GM23338 (cell line): ENCODE measurements at regions not wholly inside any gene's neighbourhood (a gene's known extent, or its start where the extent isn't known, plus 50 kb on each side); places are given as distances from the start of the nearest gene placed in this dataset.

Source experiments
- ATAC-seq: fragments of 200-7000 bp; cut with Tn5 transposase; 3 replicates; pipeline ENCODE4 v1.9.1; 2020
- DNase-seq: peaks from one replicate; pipeline ENCODE4 v3.0.0-alpha.2; 2015; ENCODE audit warnings: low spot score
- H2AFZ ChIP-seq: fragments of 200-600 bp; sonication (generic); 2 replicates; pipeline ENCODE4 v1.8.0; 2016; ENCODE audit warnings: antibody characterized with exemption, mild to moderate bottlenecking, moderate library complexity
- H3F3A ChIP-seq: fragments of 200-600 bp; sonication (generic); replicated peaks from 2 replicates; pipeline ENCODE4 v1.8.0; 2017; ENCODE audit warnings: antibody characterized with exemption, mixed run types, low read depth
- H3K27ac ChIP-seq: fragments of 200-600 bp; sonication (generic); 2 replicates; pipeline ENCODE4 v1.6.1; 2016; ENCODE audit warnings: low read depth
- H3K27me3 ChIP-seq: fragments of 200-600 bp; sonication (generic); 2 replicates; pipeline ENCODE4 v1.8.0; 2016; ENCODE audit warnings: mild to moderate bottlenecking, mixed run types, moderate library complexity; ENCODE audit not compliant: insufficient read depth
- H3K36me3 ChIP-seq: fragments of 200-600 bp; sonication (generic); 2 replicates; pipeline ENCODE4 v1.8.0; 2016; ENCODE audit warnings: mild to moderate bottlenecking; ENCODE audit not compliant: insufficient read depth
- H3K4me1 ChIP-seq: fragments of 200-600 bp; sonication (generic); 2 replicates; pipeline ENCODE4 v1.8.0; 2016; ENCODE audit warnings: mild to moderate bottlenecking, moderate library complexity; ENCODE audit not compliant: insufficient read depth
- H3K4me2 ChIP-seq: fragments of 200-600 bp; sonication (generic); 2 replicates; pipeline ENCODE4 v1.7.1; 2017; ENCODE audit warnings: mixed run types
- H3K4me3 ChIP-seq: fragments of 200-600 bp; sonication (generic); 2 replicates; pipeline ENCODE4 v1.6.1; 2016; ENCODE audit warnings: mixed run types
- H3K79me2 ChIP-seq: fragments of 200-600 bp; sonication (generic); replicated peaks from 2 replicates; pipeline ENCODE4 v1.8.0; 2017; ENCODE audit warnings: mild to moderate bottlenecking; ENCODE audit not compliant: insufficient read depth
- H3K9me2 ChIP-seq: fragments of 200-600 bp; sonication (generic); 2 replicates; pipeline ENCODE4 v1.8.0; 2017; ENCODE audit not compliant: insufficient read depth
- H4K20me1 ChIP-seq: fragments of 200-600 bp; sonication (generic); replicated peaks from 2 replicates; pipeline ENCODE4 v1.8.0; 2017; ENCODE audit warnings: mild to moderate bottlenecking; ENCODE audit not compliant: insufficient read depth
- H3K27ac Mint-ChIP-seq: 2 replicates; pipeline ENCODE4 v1.8.0; 2020; ENCODE audit warnings: inconsistent platforms, mild to moderate bottlenecking, moderate library complexity, mixed read lengths
- H3K27me3 Mint-ChIP-seq: 3 replicates; pipeline ENCODE4 v1.8.0; 2022; ENCODE audit warnings: low read depth, mild to moderate bottlenecking, moderate library complexity, mixed read lengths, inconsistent platforms; ENCODE audit not compliant: insufficient read depth, poor library complexity
- H3K36me3 Mint-ChIP-seq: 3 replicates; pipeline ENCODE4 v1.8.0; 2021; ENCODE audit warnings: low read depth, mild to moderate bottlenecking, inconsistent platforms, moderate library complexity, mixed read lengths
- H3K4me1 Mint-ChIP-seq: 3 replicates; pipeline ENCODE4 v1.8.0; 2020; ENCODE audit warnings: mild to moderate bottlenecking, inconsistent platforms, mixed read lengths
- H3K4me3 Mint-ChIP-seq: 3 replicates; pipeline ENCODE4 v1.8.0; 2021; ENCODE audit warnings: moderate library complexity, mild to moderate bottlenecking, inconsistent platforms, mixed read lengths
- H3K9me3 Mint-ChIP-seq: 3 replicates; pipeline ENCODE4 v1.8.0; 2020; ENCODE audit warnings: moderate library complexity, mild to moderate bottlenecking, inconsistent platforms, mixed read lengths
- CREB1 ChIP-seq: fragments of 250-450 bp; sonication (Bioruptor Pico); IDR thresholded peaks from 2 replicates; pipeline ENCODE4 v1.5.0; 2020; ENCODE audit warnings: low read depth, mild to moderate bottlenecking, moderate library complexity
- ETS1 ChIP-seq: IDR thresholded peaks from 2 replicates; pipeline ENCODE4 v1.6.1; 2016; ENCODE audit warnings: antibody characterized with exemption
- EZH2 ChIP-seq: fragments of 200-600 bp; sonication (generic); IDR thresholded peaks from one replicate; pipeline ENCODE4 v1.8.0; 2017; ENCODE audit warnings: antibody characterized with exemption, mild to moderate bottlenecking, low read depth; ENCODE audit not compliant: unreplicated experiment
- EZH2phosphoT487 ChIP-seq: fragments of 200-600 bp; sonication (generic); IDR thresholded peaks from one replicate; pipeline ENCODE4 v1.8.1; 2018; ENCODE audit warnings: antibody characterized with exemption; ENCODE audit not compliant: unreplicated experiment
- JUNB ChIP-seq: IDR thresholded peaks from one replicate; pipeline ENCODE4 v1.6.1; 2016; ENCODE audit warnings: antibody characterized with exemption; ENCODE audit not compliant: unreplicated experiment
- NANOG ChIP-seq: IDR thresholded peaks from 2 replicates; pipeline ENCODE4 v1.6.1; 2016; ENCODE audit warnings: antibody characterized with exemption, borderline replicate concordance
- POLR2AphosphoS5 ChIP-seq: IDR thresholded peaks from 2 replicates; pipeline ENCODE4 v1.6.1; 2016; ENCODE audit warnings: antibody characterized with exemption, low read depth
- REST ChIP-seq: IDR thresholded peaks from one replicate; pipeline ENCODE4 v1.6.1; 2018; ENCODE audit warnings: antibody characterized with exemption; ENCODE audit not compliant: unreplicated experiment
- STAT1 ChIP-seq: IDR thresholded peaks from one replicate; pipeline ENCODE4 v1.6.1; 2016; ENCODE audit warnings: antibody characterized with exemption; ENCODE audit not compliant: unreplicated experiment
- ZNF114 ChIP-seq: fragments of 250-450 bp; sonication (Bioruptor Pico); IDR thresholded peaks from 2 replicates; pipeline ENCODE4 v1.5.0; 2020; ENCODE audit warnings: mild to moderate bottlenecking, moderate library complexity
- ZNF331 ChIP-seq: fragments of 250-450 bp; sonication (Bioruptor Pico); IDR thresholded peaks from 2 replicates; pipeline ENCODE4 v1.5.0; 2020; ENCODE audit warnings: low read depth, mild to moderate bottlenecking, moderate library complexity
- ZNF462 ChIP-seq: fragments of 250-450 bp; sonication (Bioruptor Pico); IDR thresholded peaks from 2 replicates; pipeline ENCODE4 v1.5.0; 2020; ENCODE audit warnings: mild to moderate bottlenecking, moderate library complexity
- TF ChIP-seq, protein P1 (sequence below), 2 experiments: fragments of 200-600 bp in 1 of 2; sonication (generic) in 1 of 2; conservative IDR thresholded peaks; 2 replicates each; pipeline versions ENCODE4 v1.5.1 to v1.6.1; 2016 to 2017; ENCODE audit warnings: antibody characterized with exemption in 2 of 2, low read depth in 2 of 2, mild to moderate bottlenecking in 2 of 2, moderate library complexity in 1 of 2

- no peak overlapping the region for H3K4me3 Mint-ChIP-seq
- Histone ChIP-seq H3K27ac (no peak overlapping the region), H3K79me2 (no peaks in the 10 kb centered on the region), H3K4me3 (no peak overlapping the region), H3K9me2 (no peaks in the 10 kb centered on the region), H3K27me3 (no peaks in the 10 kb centered on the region), H3K4me2 (no peak overlapping the region), H4K20me1 (no peaks in the 10 kb centered on the region), H3K36me3 (no peaks in the 10 kb centered on the region), H3K4me1 (peaks cover 4% of the 10 kb centered on the region; the same call in 1 of the 2 replicates), H2AFZ (no peak overlapping the region), H3F3A (no peaks in the 10 kb centered on the region)
- H3K9me3 Mint-ChIP-seq = no peaks in the 10 kb centered on the region
- peaks cover 14% of the 10 kb centered on the region for H3K27me3 Mint-ChIP-seq
- no peak for ATAC-seq
- no peaks in the 10 kb centered on the region for H3K36me3 Mint-ChIP-seq
- H3K27ac Mint-ChIP-seq = no peak overlapping the region
- DNase-seq = no peak
- peaks cover 25% of the 10 kb centered on the region for H3K4me1 Mint-ChIP-seq
- TF ChIP-seq JUNB (no peak), REST (no peak), ZNF114 (CRISPR knock-in tag) (no peak), ZNF331 (CRISPR knock-in tag) (no peak), POLR2AphosphoS5 (no peak), EZH2 (no peak), ETS1 (no peak), EZH2phosphoT487 (no peak), STAT1 (no peak), ZNF462 (CRISPR knock-in tag) (no peak), NANOG (no peak), CREB1 (CRISPR knock-in tag) (no peak)
- TF ChIP-seq, protein P1, sequence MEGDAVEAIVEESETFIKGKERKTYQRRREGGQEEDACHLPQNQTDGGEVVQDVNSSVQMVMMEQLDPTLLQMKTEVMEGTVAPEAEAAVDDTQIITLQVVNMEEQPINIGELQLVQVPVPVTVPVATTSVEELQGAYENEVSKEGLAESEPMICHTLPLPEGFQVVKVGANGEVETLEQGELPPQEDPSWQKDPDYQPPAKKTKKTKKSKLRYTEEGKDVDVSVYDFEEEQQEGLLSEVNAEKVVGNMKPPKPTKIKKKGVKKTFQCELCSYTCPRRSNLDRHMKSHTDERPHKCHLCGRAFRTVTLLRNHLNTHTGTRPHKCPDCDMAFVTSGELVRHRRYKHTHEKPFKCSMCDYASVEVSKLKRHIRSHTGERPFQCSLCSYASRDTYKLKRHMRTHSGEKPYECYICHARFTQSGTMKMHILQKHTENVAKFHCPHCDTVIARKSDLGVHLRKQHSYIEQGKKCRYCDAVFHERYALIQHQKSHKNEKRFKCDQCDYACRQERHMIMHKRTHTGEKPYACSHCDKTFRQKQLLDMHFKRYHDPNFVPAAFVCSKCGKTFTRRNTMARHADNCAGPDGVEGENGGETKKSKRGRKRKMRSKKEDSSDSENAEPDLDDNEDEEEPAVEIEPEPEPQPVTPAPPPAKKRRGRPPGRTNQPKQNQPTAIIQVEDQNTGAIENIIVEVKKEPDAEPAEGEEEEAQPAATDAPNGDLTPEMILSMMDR (conservative IDR thresholded peaks at IDR 0.05; ENCODE audit: low read depth in 2 of 2) = no peak
These were observed 161.2 kb downstream of the VEGFA start for GRCh38 chr6:43931201-43931600.
